NCI-H1417 (cell line): ENCODE measurements at regions not wholly inside any gene's neighbourhood (a gene's known extent, or its start where the extent isn't known, plus 50 kb on each side); places are given as distances from the start of the nearest gene placed in this dataset.
"Not testable (repeated sequence)": the region's sequence is repeated elsewhere in the genome, so short reads cannot be mapped to it uniquely, and the experiment has no call there.

Source experiments
- DNase-seq, 3 experiments: peaks; one replicate each; lab custom pipeline; 2025; lab: John Stamatoyannopoulos, UW

GRCh38 chr11:57871231-57871630 is 109.6 kb downstream of the CTNND1 start:
- DNase-seq, result no peak

DNA sequence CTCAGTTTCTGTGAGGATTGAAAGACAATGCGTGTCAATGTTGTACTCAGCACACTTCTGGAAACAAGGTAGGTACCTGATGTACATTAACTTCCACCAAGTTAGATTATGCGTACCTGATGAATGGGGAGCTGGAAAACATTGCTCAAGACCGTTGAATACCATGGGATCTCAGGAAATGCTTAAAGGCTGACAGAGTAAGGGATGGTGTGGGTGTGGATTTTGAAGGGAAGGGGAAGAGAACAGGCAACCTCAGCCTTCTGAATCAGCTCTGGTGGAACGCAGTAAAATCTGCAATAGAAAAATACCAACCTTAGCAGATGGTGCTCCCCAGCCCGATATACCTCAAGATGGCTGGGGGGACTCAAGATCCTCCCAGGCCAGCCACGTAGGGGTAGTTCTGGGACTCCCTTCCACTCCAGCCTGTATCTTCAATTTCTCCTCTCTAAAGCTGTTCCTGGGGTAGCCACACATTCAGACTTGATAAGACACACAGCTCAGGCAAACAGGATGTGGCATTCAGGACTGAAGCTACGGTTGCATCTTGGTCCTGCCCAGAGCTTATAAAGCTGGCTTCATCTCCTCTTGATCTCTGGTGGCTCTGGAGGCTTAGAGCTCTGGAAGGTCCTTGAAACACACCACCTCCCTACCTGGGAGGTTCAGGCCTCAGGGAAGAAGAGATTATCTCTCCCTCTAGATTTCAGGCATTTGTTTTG is 111.8 kb downstream of the CTNND1 start:
- no peak for DNase-seq

GRCh38 chr11:57874981-57875380 is 113.4 kb downstream of the CTNND1 start:
- DNase-seq, result no peak

DNA sequence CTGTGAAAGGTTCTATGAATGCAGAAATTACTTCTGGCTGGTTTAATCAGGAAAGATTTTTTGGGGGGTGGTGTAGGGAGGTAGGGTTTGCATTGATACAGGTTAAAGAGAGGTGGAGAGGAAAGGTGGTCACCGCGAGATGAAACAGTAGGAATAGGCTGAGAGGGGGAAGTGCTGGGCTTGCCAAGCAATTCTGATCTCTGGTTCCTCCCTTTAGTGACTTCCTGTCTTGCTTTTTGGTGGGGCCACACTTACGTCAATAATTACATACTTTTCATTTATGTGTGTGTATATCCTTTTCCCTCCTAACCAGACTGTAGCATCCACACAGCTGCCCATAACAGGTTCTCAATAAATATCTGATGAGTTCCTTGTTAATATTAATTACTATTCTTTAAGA is 120.0 kb downstream of the CTNND1 start:
- no peak for DNase-seq

GRCh38 chr11:57883630-57884029 is 122.0 kb downstream of the CTNND1 start:
- DNase-seq, result no peak

GRCh38 chr11:57885298-57886050 is 123.9 kb downstream of the CTNND1 start:
- DNase-seq, result no peak

DNA sequence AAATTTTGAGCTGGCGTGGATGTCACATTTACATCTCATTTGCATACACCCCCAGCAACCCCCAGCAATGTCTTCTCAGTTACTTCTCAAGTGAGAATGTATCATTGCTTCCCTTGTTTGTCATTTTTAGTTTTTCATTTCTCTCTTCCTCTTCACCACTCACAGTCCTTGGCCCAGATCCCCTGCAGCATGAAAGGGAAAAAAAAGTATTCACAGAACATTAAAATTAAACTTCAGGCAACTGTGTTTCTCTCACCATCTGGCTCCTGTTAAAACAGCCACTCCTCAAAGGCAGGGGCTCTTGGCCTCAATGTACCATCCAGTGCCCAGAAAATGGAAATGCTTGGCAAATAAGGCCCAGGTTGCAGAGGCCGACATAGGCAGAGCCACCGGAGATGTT is 126.8 kb downstream of the CTNND1 start:
- DNase-seq, result no peak

DNA sequence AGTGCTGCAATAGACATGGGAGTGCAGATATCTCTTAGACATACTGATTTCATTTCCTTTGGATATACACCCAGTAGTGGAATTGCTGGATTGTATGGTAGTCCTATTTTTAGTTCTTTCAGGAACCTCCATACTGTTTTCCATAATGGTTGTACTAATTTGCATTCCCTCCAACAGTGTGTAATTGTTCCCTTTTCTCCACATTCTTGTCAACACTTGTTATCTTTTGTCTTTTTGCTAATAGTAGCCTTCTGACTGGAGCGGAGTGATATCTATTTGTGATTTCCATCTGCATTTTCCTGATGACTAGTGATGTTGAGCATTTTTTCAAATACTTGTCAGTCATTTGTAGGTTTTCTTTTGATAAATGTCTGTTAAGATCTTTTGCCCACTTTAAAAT is 128.9 kb downstream of the CTNND1 start:
- no peak for DNase-seq

- DNase-seq, result not testable (repeated sequence)
These were observed 130.5 kb upstream of the OR9Q1 start for GRCh38 chr11:57893200-57893599.

DNA sequence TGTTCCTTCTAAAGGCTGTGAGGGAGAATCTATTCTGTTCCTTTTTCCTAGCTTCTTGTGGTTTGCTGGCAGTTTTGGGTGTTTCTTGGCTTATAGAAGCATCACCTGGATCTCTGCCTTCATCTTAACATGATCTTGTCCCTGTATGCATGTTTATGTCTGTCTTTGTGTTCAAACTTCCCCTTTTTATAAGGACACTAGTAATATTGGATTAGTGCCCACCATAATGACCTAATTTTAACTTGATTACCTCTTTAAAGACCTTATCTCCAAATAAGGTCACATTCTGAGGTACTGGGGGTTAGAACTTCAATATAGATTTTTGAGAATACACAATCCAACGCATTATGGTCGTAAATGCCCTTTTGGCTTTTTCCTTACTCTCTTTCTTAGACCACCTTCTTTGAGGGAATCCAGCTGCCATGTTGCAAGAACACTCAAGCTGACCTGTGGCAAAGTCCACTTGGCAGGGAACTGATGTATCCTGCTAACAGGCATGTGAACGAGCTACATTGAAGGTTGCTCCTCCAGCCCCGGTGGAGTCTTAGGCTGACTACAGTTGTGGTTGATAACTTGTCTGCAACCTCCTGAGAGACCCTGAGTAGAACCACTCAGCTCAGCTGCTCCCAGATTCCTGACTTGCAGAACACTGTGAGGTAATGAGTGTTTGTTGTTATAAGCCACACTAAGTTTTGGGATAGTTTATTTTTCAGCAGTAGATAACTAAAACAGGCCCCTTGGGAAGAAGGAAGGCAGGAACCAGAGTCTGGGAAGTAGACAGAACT is 127.1 kb upstream of the OR9Q1 start:
- no peak for DNase-seq

DNA sequence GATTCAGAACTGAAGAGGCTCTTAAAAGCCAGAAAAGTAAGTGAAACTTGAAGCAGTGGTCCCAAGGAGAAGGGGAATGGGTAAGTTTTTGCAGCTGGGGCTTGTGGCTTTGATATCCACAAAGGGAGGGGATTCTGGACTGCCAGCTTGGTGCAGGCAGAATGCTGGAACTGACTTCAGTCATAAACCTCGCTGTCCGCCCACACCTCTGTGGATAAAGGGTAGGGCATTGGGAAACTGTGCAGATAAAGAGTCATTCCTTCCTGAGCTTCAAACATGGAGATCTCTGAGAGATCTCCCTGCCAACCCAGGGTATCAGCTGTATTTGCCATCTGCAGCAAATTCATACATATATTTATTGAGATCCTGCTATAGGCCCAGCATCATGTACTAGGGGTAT is 124.3 kb upstream of the OR9Q1 start:
- no peak for DNase-seq

- peak in 1 of 3 experiments; percentile 8 for DNase-seq
These were observed 123.4 kb upstream of the OR9Q1 start for GRCh38 chr11:57900320-57900719.

- DNase-seq, result no peak
These were observed 122.4 kb upstream of the OR9Q1 start for GRCh38 chr11:57901278-57901677.

GRCh38 chr11:57901756-57902155 is 121.9 kb upstream of the OR9Q1 start:
- DNase-seq, result no peak

- no peak for DNase-seq
These were observed 120.7 kb upstream of the OR9Q1 start for GRCh38 chr11:57903011-57903410.

DNA sequence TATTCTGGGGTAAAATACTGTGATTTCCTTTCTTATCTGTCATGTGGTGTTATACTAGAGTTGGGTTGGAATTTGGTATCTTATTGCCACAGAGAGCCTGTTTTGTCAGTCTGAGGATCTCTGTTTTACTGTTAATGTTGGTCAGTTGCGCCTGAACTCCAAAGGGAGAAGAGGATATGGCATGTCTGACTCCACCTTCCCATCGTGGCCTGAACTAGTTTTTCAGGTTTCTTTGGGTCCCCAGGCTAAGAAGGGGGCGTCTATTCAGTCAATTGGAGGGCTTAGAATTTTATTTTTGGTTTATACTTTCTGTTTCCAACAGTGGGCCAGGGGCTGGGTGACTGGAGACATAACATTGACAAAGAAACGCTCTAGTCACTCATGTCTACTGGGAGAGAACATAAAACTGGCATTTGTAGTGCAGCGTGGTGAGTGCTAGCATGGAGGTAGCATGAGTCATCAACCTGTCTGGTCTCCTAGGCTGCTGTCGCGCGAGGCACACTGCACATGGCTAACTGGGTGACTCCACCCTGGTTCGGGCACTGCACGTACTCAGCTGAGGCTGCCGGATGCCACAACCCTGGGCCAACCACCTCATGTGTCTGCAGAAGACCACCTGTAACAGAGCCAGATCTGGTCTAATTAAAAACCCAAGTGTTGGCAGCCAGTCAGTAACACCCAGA is 120.1 kb upstream of the OR9Q1 start:
- DNase-seq, result peak in 2 of 3 experiments; percentile 16 to 23

DNA sequence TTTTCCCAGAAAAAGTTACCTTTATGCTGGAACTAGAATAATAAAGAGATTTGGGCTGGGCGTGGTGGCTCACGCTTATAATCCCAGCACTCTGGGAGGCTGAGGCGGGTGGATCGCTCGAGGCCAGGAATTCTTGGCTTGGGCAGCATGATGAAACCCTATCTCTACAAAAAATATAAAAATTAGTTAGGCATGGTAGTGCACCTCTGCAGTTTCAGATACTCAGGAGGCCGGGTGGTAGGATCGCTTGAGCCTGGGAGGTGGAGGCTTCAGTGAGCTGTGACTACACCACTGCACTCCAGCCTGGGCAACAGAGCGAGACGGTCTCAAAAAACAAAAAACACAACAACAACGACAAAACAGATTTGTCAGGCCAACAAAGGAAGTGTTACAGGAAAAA is 119.3 kb upstream of the OR9Q1 start:
- DNase-seq, result no peak

- no peak for DNase-seq
These were observed 118.2 kb upstream of the OR9Q1 start for GRCh38 chr11:57905439-57905838.

DNA sequence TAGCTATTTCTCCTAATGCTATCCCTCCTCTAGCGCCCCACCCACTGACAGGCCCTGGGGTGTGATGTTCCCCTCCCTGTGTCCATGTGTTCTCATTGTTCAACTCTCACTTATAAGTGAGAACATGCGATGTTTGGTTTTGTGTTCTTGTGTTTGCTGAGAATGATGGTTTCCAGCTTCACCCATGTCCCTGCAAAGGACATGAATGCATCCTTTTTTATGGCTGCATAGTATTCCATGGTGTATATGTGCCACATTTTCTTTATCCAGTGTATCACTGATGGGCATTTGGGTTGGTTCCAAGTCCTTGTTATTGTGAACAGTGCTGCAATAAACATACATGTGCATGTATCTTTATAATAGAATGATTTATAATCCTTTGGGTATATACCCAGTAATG is 115.3 kb upstream of the OR9Q1 start:
- DNase-seq, result not testable (repeated sequence)

DNA sequence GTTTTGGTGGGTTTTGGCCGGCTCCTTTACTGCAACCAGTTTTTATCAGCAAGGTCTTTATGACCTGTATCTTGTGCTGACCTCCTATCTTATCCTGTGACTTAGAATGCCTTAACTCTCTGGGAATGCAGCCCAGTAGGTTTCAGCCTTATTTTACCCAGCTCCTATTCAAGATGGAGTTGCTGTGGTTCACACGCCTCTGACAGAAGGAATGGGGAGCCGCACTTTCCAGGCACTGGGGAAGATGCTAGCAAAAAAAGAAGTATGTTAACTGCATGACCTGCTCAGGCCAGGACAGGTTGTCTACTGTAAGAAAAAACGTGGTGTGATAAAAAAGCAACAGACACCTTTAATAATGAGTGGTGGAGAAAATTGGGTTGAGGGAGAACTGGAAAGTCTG is 112.2 kb upstream of the OR9Q1 start:
- DNase-seq, result not testable (repeated sequence)

DNA sequence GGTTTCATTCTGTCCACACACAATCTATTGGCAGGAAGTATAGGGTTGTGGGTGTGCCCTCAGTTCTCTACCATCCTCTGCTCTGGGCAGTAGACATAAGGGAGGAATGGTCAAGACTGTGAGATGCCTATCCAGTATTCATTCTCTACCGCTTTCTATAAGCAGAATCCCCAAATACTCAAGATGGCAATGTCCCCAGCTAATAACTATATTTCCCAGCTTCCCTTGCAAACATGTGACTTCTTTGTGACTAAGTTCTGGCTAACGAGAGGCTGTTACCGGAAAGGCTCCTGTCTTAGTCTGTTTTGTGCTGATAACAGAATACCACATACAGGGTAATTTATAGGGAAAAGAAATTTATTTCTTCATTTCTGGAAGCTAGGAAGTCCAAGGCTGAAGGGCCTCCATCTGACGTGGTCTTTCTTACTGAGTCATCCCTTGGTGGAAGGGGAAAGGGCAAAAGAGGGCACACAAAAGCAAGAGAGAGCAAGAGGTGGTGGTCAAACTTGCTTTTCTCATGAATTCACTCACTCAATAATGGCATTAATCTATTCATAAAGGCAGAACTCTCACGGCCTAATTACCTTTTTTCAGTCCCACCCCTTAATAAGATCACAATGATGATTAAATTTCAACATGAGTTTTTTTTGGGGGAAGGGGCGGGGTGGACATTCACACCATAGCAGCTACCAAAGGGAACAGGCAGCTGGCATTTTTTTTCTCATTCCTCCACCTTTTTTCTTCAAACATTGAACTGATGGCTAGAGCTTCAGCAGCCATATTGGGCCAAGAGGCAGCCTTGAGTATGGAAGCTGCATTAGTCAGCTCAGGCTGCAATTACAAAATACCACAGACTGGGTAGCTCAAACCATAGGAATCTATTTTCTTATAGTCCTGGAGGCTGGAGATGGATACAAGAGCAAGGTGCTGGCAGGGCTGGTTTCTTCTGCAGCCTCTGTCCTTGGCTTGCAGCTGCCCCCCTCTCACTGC is 109.7 kb upstream of the OR9Q1 start:
- no peak for DNase-seq
